ENCODE measurements at regions not wholly inside any gene's neighbourhood (a gene's known extent, or its start where the extent isn't known, plus 50 kb on each side); places are given as distances from the start of the nearest gene placed in this dataset.
"Not testable (repeated sequence)": the region's sequence is repeated elsewhere in the genome, so short reads cannot be mapped to it uniquely, and the experiment has no call there.

GRCh38 chr6:91280494-91280830, 693.6 kb upstream of the MAP3K7 start:
- DNase-seq (ENCODE audit: low spot score), result no peak

DNA sequence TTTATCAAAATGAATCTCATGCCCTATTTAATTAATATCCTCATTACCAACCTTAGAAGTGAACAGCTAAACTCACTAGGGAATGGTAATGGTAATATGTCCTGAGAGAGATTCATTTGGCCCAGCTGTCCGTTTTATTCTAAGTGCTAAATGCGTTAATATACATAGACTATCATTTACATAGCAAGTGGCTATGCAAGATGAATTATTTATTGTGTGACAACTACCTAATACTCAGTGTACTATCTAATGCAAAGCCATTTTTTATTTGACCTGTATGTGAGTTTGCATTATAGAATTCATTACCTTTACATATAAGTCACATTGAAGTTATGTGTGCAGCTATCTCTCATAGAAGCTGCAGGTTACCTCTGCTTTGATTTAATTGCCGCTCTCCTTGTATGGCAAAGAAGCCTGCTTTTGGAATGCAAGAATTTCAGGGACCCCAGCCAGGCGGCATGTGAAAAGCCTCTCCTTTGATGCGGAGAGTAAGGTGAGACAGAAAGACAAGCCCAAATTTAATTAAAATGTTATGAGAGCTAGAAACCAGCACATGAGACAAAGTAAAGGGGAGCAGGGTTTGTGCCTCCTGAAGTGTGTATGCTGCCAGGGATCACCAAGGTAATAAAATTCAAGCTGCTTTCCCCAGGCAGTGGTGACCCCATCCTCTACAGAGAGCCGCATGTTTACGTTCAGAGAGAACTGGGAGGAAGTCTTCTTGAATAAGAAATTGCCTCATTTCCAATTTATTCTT, 693.0 kb upstream of the MAP3K7 start:
- no peak for DNase-seq (ENCODE audit: low spot score)

DNA sequence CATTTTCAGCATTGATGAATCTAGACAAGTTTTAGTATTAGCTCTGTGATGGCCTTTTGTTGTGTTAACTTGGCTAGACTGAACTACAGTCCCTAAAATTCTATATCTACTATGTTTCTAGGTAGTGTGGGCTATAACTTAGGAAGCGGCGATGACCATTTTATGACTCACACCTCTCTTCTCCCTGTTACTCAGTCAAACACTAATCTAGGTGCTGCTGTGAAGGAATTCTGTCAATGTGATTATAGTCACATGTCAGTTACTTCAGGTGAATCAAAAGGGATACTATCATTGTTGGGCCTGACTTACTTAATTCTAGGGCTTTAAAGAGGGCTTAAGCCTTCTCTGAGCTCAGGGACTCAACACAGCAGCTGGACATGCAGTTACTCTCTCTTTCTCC, 691.5 kb upstream of the MAP3K7 start:
- DNase-seq (ENCODE audit: low spot score), result no peak

DNA sequence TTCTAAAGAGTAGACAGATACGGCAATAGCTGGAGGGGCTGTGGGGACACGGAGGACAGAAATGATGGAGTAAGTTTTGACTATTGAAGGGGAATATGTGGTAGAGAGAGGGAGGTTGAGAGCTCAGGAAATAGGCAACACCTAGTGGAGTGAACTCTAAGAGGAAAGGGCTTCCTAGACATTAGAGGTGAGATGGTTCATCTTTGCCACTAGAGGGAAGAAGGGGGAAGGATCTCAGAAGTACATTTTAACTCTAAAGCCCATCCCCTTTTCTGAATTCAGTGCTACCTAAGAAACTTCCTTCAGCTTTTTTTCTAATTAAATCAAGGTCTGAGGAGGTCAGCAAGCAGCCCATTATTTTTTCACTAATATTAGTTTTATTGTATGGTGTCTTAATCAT, 689.4 kb upstream of the MAP3K7 start:
- no peak for DNase-seq (ENCODE audit: low spot score)

- no peak for DNase-seq (ENCODE audit: low spot score)
These were observed 686.9 kb upstream of the MAP3K7 start for GRCh38 chr6:91273729-91274128.

DNA sequence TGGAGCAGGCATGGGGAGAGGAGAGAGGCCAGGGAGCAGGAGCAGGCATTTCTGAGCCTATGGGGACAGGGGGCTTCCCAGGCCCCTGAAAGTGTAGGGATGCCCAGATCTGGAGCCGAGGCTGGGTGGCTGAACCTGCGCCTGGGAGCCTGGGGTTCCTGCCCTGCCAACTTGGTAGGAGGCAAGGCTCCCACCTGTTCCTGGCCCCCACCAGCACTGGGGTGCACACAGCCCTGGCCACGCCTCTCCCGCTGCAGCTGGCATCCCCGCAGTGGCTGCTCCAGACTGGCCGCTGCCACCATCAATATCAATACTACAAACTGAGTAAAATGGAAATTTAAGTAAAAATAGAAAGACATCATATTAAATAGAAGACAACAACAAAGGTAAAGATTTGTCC, 684.9 kb upstream of the MAP3K7 start:
- DNase-seq (ENCODE audit: low spot score), result no peak

GRCh38 chr6:91268941-91269340, 682.1 kb upstream of the MAP3K7 start:
- no peak for DNase-seq (ENCODE audit: low spot score)

- DNase-seq (ENCODE audit: low spot score), result no peak
These were observed 680.4 kb upstream of the MAP3K7 start for GRCh38 chr6:91267246-91267645.

GRCh38 chr6:91266156-91266555, 679.3 kb upstream of the MAP3K7 start:
- DNase-seq (ENCODE audit: low spot score), result no peak

- DNase-seq (ENCODE audit: low spot score), result no peak
These were observed 656.6 kb upstream of the MAP3K7 start for GRCh38 chr6:91243436-91243835.

DNA sequence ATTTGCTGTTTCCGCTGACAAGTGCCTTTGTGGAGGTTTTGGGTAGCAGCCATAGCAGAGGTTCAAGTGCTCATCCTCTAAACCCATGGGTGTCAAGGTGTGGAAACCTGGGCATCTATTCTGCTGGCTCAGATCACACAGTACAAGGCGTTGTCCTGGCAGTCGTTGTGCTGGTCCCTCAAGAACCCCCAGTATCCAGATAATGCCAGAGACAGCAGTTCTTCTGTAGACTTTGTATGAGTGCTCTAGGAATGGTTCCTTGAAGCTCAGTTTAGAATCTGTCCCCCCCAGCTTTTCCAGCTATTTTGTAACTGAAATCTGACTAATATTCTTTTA, 655.7 kb upstream of the MAP3K7 start:
- DNase-seq (ENCODE audit: low spot score), result no peak

- no peak for DNase-seq (ENCODE audit: low spot score)
These were observed 655.2 kb upstream of the MAP3K7 start for GRCh38 chr6:91241946-91242613.

- DNase-seq (ENCODE audit: low spot score), result no peak
These were observed 654.2 kb upstream of the MAP3K7 start for GRCh38 chr6:91240878-91241603.

GRCh38 chr6:91221072-91221720, 634.3 kb upstream of the MAP3K7 start:
- no peak for DNase-seq (ENCODE audit: low spot score)

DNA sequence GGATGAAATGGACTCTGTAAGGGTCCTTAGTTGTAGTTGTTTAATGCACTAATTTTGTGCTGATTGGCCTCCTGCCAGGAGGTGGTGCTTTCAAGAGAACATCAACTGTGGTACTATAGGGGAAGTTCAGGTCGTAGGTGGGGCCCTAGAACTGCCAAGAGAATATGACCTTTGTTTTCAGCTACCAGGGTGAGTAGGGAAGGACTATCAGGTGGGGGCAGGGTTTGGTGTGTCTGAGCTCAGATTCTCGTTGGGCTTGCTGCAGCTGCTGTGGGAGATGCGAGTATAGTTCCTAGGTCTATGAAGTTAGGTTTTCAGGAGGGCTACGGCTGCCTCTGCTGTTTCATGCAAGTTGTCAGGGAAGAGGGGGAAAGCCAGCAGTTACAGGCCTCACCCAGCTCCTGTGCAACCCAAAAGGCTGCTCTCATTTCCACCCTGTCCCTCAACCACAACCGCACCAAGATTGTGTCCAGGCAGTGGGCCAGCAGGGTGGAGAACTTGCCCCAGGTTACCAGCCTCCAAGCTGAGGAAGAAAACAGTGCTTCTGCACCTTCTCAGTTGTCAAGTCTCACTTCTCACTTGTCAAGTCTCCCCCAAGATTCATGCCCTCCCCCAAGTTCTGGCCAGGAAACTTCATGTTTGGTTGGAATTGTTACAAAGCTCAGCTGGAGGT, 626.5 kb upstream of the MAP3K7 start:
- DNase-seq (ENCODE audit: low spot score), result no peak

- DNase-seq (ENCODE audit: low spot score), result no peak
These were observed 611.9 kb upstream of the MAP3K7 start for GRCh38 chr6:91198588-91199255.

- DNase-seq (ENCODE audit: low spot score), result no peak
These were observed 609.9 kb upstream of the MAP3K7 start for GRCh38 chr6:91196729-91197128.

- DNase-seq (ENCODE audit: low spot score), result no peak
These were observed 606.6 kb upstream of the MAP3K7 start for GRCh38 chr6:91193446-91193845.

DNA sequence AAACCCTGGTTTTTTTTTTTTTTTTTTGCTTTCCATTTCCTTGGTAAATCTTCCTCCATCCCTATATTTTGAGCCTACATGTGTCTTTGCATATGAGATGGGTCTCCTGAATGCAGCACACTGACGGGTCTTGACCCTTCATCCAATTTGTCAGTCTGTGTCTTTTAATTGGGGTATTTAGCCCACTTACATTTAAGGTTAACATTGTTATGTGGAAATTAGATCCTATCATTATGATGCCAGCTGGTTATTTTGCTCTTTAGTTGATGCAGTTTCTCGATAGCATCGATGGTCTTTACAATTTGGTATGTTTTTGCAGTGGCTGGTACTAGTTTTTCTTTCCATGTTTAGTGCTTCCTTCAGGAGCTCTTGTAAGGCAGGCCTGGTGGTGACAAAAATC, 603.2 kb upstream of the MAP3K7 start:
- DNase-seq (ENCODE audit: low spot score), result not testable (repeated sequence)

GRCh38 chr6:91185072-91185471, 598.2 kb upstream of the MAP3K7 start:
- no peak for DNase-seq (ENCODE audit: low spot score)

DNA sequence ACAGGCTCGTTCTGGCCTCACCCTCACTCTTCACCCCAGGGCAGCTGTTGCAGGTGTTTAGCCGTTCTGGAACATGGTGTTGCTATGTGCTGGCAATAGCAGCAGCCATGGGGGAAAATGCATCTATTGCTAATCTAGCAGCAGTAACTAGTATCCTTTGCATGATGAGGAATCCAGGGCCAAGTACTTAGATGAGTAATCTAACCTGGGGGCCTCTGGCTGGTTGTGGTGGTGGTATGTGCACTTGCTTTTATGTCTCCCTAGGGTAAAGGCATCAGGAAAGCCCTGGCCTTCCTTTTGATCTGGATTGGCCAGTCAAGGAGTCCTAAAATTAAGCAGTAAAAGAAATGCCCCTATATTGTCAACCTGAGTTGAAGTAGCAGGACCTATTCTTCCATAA, 594.5 kb upstream of the MAP3K7 start:
- DNase-seq (ENCODE audit: low spot score), result no peak

DNA sequence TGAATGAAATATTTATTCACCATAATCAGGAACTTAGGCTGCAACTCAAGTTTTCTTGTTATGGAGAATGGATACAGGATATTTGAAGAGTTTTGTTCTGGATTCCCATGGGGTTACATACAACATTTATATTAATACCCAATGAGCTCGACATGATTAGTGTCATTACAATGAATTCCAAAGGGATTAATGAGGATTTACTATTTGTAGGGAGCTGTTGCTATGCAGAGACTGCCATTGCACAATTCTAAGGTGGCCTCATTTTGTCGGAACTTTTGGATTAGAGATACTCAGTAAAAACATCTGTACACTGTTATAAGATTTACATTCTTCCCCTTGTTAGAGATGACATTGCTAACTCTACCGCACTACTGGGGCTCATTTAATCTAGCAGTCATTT, 586.8 kb upstream of the MAP3K7 start:
- no peak for DNase-seq (ENCODE audit: low spot score)

Measured in CD4-positive, alpha-beta T cell treated with Interleukin-2 at 100 ng/mL for 4 hours (primary cell).